ENCODE measurements at regions not wholly inside any gene's neighbourhood (a gene's known extent, or its start where the extent isn't known, plus 50 kb on each side); places are given as distances from the start of the nearest gene placed in this dataset.

GRCh38 chr15:31782016-31782783, 248.1 kb upstream of the CHRNA7 start:
- 27% methylated on average over 9 of the region's 9 CpGs for WGBS (ENCODE audit: insufficient coverage, insufficient replicate concordance, low lambda C conversion rate, missing lambda C conversion rate)
- in situ Hi-C loops (cut with MboI) (loop anchor here (5.0 kb wide), 1 partner anchor 50 kb away; no protein-coding TSS in a partner anchor), intact Hi-C loops (cut with micrococcal nuclease; ENCODE audit: unreplicated experiment) (no loop called here)
- Histone ChIP-seq H3K4me1 (ENCODE audit: control insufficient read depth, insufficient read depth, low read length) (no peaks in the 10 kb centered on the region), H2AFZ (ENCODE audit: control insufficient read depth, low read depth, low read length) (no peak overlapping the region), H3K4me3 (no peak overlapping the region), H3K79me2 (ENCODE audit: control insufficient read depth, insufficient read depth, low read length) (no peaks in the 10 kb centered on the region), H3K27ac (ENCODE audit: control insufficient read depth, insufficient read depth) (no peak overlapping the region), H4K20me1 (ENCODE audit: control insufficient read depth, insufficient read depth) (no peaks in the 10 kb centered on the region), H3K36me3 (ENCODE audit: control insufficient read depth in 2 of 2, insufficient read depth in 2 of 2, low read length in 1 of 2) (no peaks in the 10 kb centered on the region), H3K27me3 (replicated peaks in 1 of 2; ENCODE audit: control insufficient read depth in 2 of 2, insufficient read depth in 2 of 2, low read length in 1 of 2) (peaks cover 0 to 3% of the 10 kb centered on the region in 2 experiments; a peak in 2 of 4 replicates), H3K9ac (ENCODE audit: control insufficient read depth, insufficient read depth, low read length) (no peak overlapping the region), H3K4me2 (ENCODE audit: control insufficient read depth, insufficient read depth) (no peak overlapping the region), H3K9me3 (replicated peaks; ENCODE audit: control insufficient read depth, insufficient read depth, low read length) (no peaks in the 10 kb centered on the region)
- CTCF ChIA-PET: no interaction called here
- BruUV-seq (replicated peaks): no TSS peak
- RAD21 ChIA-PET (ENCODE audit: unreplicated experiment): no interaction called here
- POLR2A ChIA-PET: no interaction called here
- no peak for ATAC-seq
- no peak for DNase-seq (ENCODE audit: low read depth, low spot score)
- no peak for TF ChIP-seq PAX8 (IDR thresholded peaks at IDR 0.05)
- TF ChIP-seq TAF1 (IDR thresholded peaks at IDR 0.05; ENCODE audit: borderline replicate concordance, low read depth, low read length): no peak
- TF ChIP-seq BCL3 (IDR thresholded peaks at IDR 0.05; ENCODE audit: borderline replicate concordance, insufficient read depth, low read depth, low read length, poor library complexity, severe bottlenecking): no peak
- no peak for TF ChIP-seq ZNF24 (IDR thresholded peaks at IDR 0.05)
- no peak for TF ChIP-seq RAD21 (IDR thresholded peaks at IDR 0.05; ENCODE audit: insufficient read depth, low read depth, low read length)
- TF ChIP-seq NR2C2 (IDR thresholded peaks at IDR 0.05; ENCODE audit: borderline replicate concordance, control insufficient read depth, insufficient read length, low read depth): no peak
- TF ChIP-seq ZBED1 (IDR thresholded peaks at IDR 0.05; ENCODE audit: borderline replicate concordance): no peak
- no peak for TF ChIP-seq CREB1 (IDR thresholded peaks at IDR 0.05; ENCODE audit: low read depth)
- TF ChIP-seq ZBTB40 (IDR thresholded peaks at IDR 0.05; ENCODE audit: borderline replicate concordance): no peak
- TF ChIP-seq RCOR1 (conservative IDR thresholded peaks at IDR 0.05; ENCODE audit: low read depth, low read length): no peak
- no peak for TF ChIP-seq ZNF217 (IDR thresholded peaks at IDR 0.05)
- TF ChIP-seq PKNOX1 (IDR thresholded peaks at IDR 0.05): no peak
- no peak for TF ChIP-seq YBX1 (IDR thresholded peaks at IDR 0.05)
- SMC1A ChIA-PET (ENCODE audit: uncharacterized antibody, unreplicated experiment): no interaction called here
- no peak for FAIRE-seq

Measured in GM12878 (cell line).